Stimulated activated CD8-positive, alpha-beta memory T cell treated with anti-CD3 and anti-CD28 coated beads, Interleukin-7, amount 100 ng/mL, for 48 hours (primary cell): ENCODE measurements at regions not wholly inside any gene's neighbourhood (a gene's known extent, or its start where the extent isn't known, plus 50 kb on each side); places are given as distances from the start of the nearest gene placed in this dataset.

ENCODE experiments used
- DNase-seq, 2 donors: peaks; one replicate each; pipeline ENCODE4 v3.0.0-alpha.2; 2020; ENCODE audit warnings: low read depth in 1 of 2; ENCODE audit errors: extremely low read depth in 1 of 2

- DNase-seq = no peak
Measured at GRCh38 chr6:108734271-108734922, 113.8 kb upstream of the ARMC2 start.

DNA sequence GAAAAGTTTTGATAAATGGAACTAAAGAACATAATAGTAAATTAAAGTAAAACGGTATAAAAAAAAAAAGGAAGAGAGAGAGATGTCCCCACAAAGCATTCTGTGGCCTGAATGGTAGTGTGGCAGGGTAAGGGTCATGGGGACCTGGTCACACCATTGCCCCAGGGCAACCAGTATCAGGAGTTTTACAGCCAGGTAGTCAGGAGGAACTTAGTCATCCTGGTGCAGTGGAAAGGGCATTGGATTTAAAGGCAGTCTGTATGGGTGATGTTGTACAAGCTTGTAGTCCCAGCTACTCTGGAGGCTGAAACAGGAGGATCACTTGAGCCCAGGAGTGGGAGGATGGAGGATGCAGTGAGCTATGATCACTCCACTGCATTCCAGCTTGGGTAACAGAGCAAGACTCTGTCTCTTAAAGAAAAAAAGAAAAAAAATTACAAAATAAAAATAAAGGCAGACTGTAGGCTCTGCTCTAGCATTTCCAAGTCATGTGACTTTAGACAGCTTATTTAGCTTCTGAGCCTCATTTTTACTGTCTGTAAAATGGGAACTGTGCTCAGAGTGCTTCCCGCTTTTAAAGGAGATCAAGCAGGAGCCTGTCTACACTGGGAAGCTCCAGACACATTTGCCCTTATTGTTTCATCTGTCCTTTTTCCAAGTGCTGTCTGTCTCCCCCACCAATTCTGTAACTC, 112.8 kb upstream of the ARMC2 start:
- no peak for DNase-seq

GRCh38 chr6:108736002-108736361, 112.2 kb upstream of the ARMC2 start:
- no peak for DNase-seq

GRCh38 chr6:108736832-108737231, 111.4 kb upstream of the ARMC2 start:
- no peak for DNase-seq

DNA sequence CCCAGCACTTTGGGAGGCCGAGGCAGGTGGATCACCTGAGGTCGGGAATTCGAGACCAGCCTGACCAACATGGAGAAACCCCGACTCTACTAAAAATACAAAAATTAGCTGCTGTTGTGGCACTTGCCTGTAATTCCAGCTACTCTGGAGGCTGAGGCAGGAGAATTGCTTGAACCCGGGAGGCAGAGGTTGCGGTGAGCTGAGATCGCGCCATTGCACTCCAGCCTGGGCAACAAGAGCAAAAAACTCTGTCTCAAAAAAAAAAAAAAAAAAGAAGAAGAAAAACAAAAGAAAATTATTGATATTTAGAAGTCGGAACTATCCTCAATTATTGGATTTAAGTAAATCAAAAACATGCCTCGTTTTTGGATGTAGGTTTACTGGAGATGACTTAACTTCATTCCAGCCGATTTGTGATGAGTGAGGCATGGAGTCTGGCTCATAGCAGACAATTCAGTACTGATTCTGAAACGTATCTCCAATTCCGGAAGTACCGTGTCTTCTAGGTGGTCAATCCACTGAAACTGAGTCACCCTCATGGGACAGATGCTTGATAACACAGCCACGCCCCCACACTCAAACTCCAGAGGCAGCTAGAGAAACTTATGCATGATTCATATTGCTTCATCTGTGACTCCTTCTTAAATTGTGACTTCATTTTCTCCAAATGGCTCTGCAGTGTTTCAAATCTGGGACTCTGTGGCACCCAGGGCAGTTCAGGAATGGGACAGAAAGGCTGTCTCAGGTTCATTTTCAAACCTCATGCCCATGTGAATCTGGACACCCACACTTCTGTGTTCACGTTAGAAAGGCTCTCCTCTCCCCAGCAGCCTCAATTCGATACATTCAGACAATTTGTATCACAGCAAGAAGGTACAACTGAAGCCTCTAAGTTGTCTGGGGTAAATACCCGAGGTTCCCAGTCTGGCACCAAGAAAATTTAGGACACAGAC, 110.4 kb upstream of the ARMC2 start:
- DNase-seq = peak in 1 of 2 donors; percentile 55

GRCh38 chr6:108738684-108739416, 109.4 kb upstream of the ARMC2 start:
- DNase-seq = no peak

- DNase-seq = no peak
Measured at GRCh38 chr6:108739496-108740330, 108.5 kb upstream of the ARMC2 start.

GRCh38 chr6:108741331-108741989, 106.8 kb upstream of the ARMC2 start:
- DNase-seq = no peak

- DNase-seq = no peak
Measured at GRCh38 chr6:108742041-108742440, 106.2 kb upstream of the ARMC2 start.

- no peak for DNase-seq
Measured at GRCh38 chr6:108744244-108744972, 103.8 kb upstream of the ARMC2 start.

- DNase-seq = no peak
Measured at GRCh38 chr6:108744996-108745395, 103.2 kb upstream of the ARMC2 start.

GRCh38 chr6:108745664-108746336, 102.4 kb upstream of the ARMC2 start:
- no peak for DNase-seq

- no peak for DNase-seq
Measured at GRCh38 chr6:108746366-108746765, 101.9 kb upstream of the ARMC2 start.

- DNase-seq = no peak
Measured at GRCh38 chr6:108746836-108747575, 101.2 kb upstream of the ARMC2 start.

- DNase-seq = no peak
Measured at GRCh38 chr6:108748055-108748454, 100.2 kb upstream of the ARMC2 start.

GRCh38 chr6:108748959-108749358, 99.3 kb upstream of the ARMC2 start:
- DNase-seq = no peak

- no peak for DNase-seq
Measured at GRCh38 chr6:108750801-108751200, 97.4 kb upstream of the ARMC2 start.

- no peak for DNase-seq
Measured at GRCh38 chr6:108751282-108751681, 96.9 kb upstream of the ARMC2 start.
